ENCODE measurements at regions not wholly inside any gene's neighbourhood (a gene's known extent, or its start where the extent isn't known, plus 50 kb on each side); places are given as distances from the start of the nearest gene placed in this dataset.

- ChIA-PET POLR2A (no interaction called here), CTCF (no interaction called here)
- Histone ChIP-seq H3K79me2 (ENCODE audit: control insufficient read depth, insufficient read depth, low read length) (no peaks in the 10 kb centered on the region), H4K20me1 (ENCODE audit: control insufficient read depth, insufficient read depth, low read length, poor library complexity, severe bottlenecking) (no peaks in the 10 kb centered on the region), H3K36me3 (replicated peaks in 1 of 2; ENCODE audit: control extremely low read depth in 1 of 2, control insufficient read depth in 1 of 2, extremely low read depth in 1 of 2, insufficient read depth in 2 of 2, low read length in 1 of 2) (no peaks in the 10 kb centered on the region), H3K9me3 (ENCODE audit: control extremely low read depth in 1 of 3, control insufficient read depth in 2 of 3, insufficient read depth in 1 of 3, low read length in 2 of 3) (no peaks in the 10 kb centered on the region), H3K4me2 (replicated peaks; ENCODE audit: low read depth, low read length, poor library complexity, severe bottlenecking) (no peak overlapping the region), H3K27me3 (replicated peaks in 1 of 4; ENCODE audit: control extremely low read depth in 1 of 4, control insufficient read depth in 3 of 4, insufficient read depth in 4 of 4, low read length in 3 of 4) (no peaks in the 10 kb centered on the region), H3K9ac (ENCODE audit: low read length) (no peak overlapping the region), H3K27ac (ENCODE audit: low read length in 2 of 2) (no peak overlapping the region), H3K4me3 (ENCODE audit: control extremely low read depth in 1 of 5, extremely low read depth in 1 of 5, insufficient read depth in 1 of 5, low read depth in 2 of 5, low read length in 4 of 5) (no peak overlapping the region), H2AFZ (ENCODE audit: insufficient read depth, low read depth, low read length, poor library complexity, severe bottlenecking) (no peak overlapping the region), H3K4me1 (ENCODE audit: control insufficient read depth in 2 of 2, insufficient read depth in 2 of 2, low read length in 2 of 2) (peaks cover 15 to 17% of the 10 kb centered on the region in 2 donors)
- Mint-ChIP-seq H3K4me3 (no peak overlapping the region), H3K27me3 (peaks cover 6% of the 10 kb centered on the region), H3K9me3 (ENCODE audit: insufficient read depth) (no peaks in the 10 kb centered on the region), H3K4me1 (peaks cover 21% of the 10 kb centered on the region), H3K27ac (no peak overlapping the region)
- DNase-seq, result no peak
- intact Hi-C loops (cut with micrococcal nuclease), result no loop called here
- TF ChIP-seq EZH2 (IDR thresholded peaks at IDR 0.05; ENCODE audit: borderline replicate concordance, insufficient read depth, low read depth, low read length, poor library complexity, severe bottlenecking) (no peak), CTCF (IDR thresholded peaks at IDR 0.05) (no peak)
- 94% methylated on average over 3 of the region's 3 CpGs for WGBS (ENCODE audit: insufficient coverage)
- ATAC-seq (ENCODE audit: low read depth), result no peak
Observed at GRCh38 chr1:201759194-201759815, 69.7 kb upstream of the IPO9 start.

- Mint-ChIP-seq H3K4me3 (no peak overlapping the region), H3K27me3 (peaks cover 4% of the 10 kb centered on the region), H3K9me3 (ENCODE audit: insufficient read depth) (no peaks in the 10 kb centered on the region), H3K27ac (no peak overlapping the region), H3K4me1 (peaks cover 19% of the 10 kb centered on the region)
- Histone ChIP-seq H2AFZ (ENCODE audit: insufficient read depth, low read depth, low read length, poor library complexity, severe bottlenecking) (no peak overlapping the region), H3K4me1 (ENCODE audit: control insufficient read depth in 2 of 2, insufficient read depth in 2 of 2, low read length in 2 of 2) (peaks cover 15 to 17% of the 10 kb centered on the region in 2 donors), H3K36me3 (replicated peaks in 1 of 2; ENCODE audit: control extremely low read depth in 1 of 2, control insufficient read depth in 1 of 2, extremely low read depth in 1 of 2, insufficient read depth in 2 of 2, low read length in 1 of 2) (no peaks in the 10 kb centered on the region), H4K20me1 (ENCODE audit: control insufficient read depth, insufficient read depth, low read length, poor library complexity, severe bottlenecking) (no peaks in the 10 kb centered on the region), H3K9ac (ENCODE audit: low read length) (no peak overlapping the region), H3K4me3 (ENCODE audit: control extremely low read depth in 1 of 5, extremely low read depth in 1 of 5, insufficient read depth in 1 of 5, low read depth in 2 of 5, low read length in 4 of 5) (no peak overlapping the region), H3K9me3 (ENCODE audit: control extremely low read depth in 1 of 3, control insufficient read depth in 2 of 3, insufficient read depth in 1 of 3, low read length in 2 of 3) (no peaks in the 10 kb centered on the region), H3K4me2 (replicated peaks; ENCODE audit: low read depth, low read length, poor library complexity, severe bottlenecking) (no peak overlapping the region), H3K27ac (ENCODE audit: low read length in 2 of 2) (no peak overlapping the region), H3K79me2 (ENCODE audit: control insufficient read depth, insufficient read depth, low read length) (no peaks in the 10 kb centered on the region), H3K27me3 (replicated peaks in 1 of 4; ENCODE audit: control extremely low read depth in 1 of 4, control insufficient read depth in 3 of 4, insufficient read depth in 4 of 4, low read length in 3 of 4) (no peaks in the 10 kb centered on the region)
- ATAC-seq (ENCODE audit: low read depth), result no peak
- intact Hi-C loops (cut with micrococcal nuclease), result no loop called here
- DNase-seq, result no peak
- no CpG with 5 or more reads among the region's 1 CpG for WGBS (ENCODE audit: insufficient coverage)
- CTCF ChIA-PET, result interaction anchor here (1.3 to 1.4 kb wide), 2 partner anchors 20 to 51 kb away, joined by 3 to 6 read pairs; no protein-coding TSS in a partner anchor
- no peak for TF ChIP-seq EZH2 (IDR thresholded peaks at IDR 0.05; ENCODE audit: borderline replicate concordance, insufficient read depth, low read depth, low read length, poor library complexity, severe bottlenecking)
- no peak for TF ChIP-seq CTCF (IDR thresholded peaks at IDR 0.05)
- POLR2A ChIA-PET, result no interaction called here
Observed at GRCh38 chr1:201760516-201760915, 68.4 kb upstream of the IPO9 start.

Data from B cell (primary cell).